ENCODE measurements at regions not wholly inside any gene's neighbourhood (a gene's known extent, or its start where the extent isn't known, plus 50 kb on each side); places are given as distances from the start of the nearest gene placed in this dataset.

- Histone ChIP-seq H3K27me3 (ENCODE audit: insufficient read depth, low read length) (no peaks in the 10 kb centered on the region), H3K36me3 (ENCODE audit: insufficient read depth, low read length) (no peaks in the 10 kb centered on the region), H3K9me3 (ENCODE audit: low read length) (no peaks in the 10 kb centered on the region), H3K4me1 (ENCODE audit: insufficient read depth, low read length) (no peaks in the 10 kb centered on the region), H2AFZ (ENCODE audit: low read depth, low read length) (no peak overlapping the region), H3K4me3 (ENCODE audit: low read length) (no peak overlapping the region)
These were observed 371.9 kb downstream of the GABRG1 start for GRCh38 chr4:45751877-45752530.

GRCh38 chr4:45750721-45751120 is 373.1 kb downstream of the GABRG1 start:
- H3K9me3 ChIP-seq (ENCODE audit: low read length), result no peaks in the 10 kb centered on the region
- no peaks in the 10 kb centered on the region for H3K27me3 ChIP-seq (ENCODE audit: insufficient read depth, low read length)
- no peak overlapping the region for H2AFZ ChIP-seq (ENCODE audit: low read depth, low read length)
- no peak overlapping the region for H3K4me3 ChIP-seq (ENCODE audit: low read length)
- H3K36me3 ChIP-seq (ENCODE audit: insufficient read depth, low read length), result no peaks in the 10 kb centered on the region
- no peaks in the 10 kb centered on the region for H3K4me1 ChIP-seq (ENCODE audit: insufficient read depth, low read length)

GRCh38 chr4:45745741-45746140 is 378.1 kb downstream of the GABRG1 start:
- Histone ChIP-seq H3K9me3 (ENCODE audit: low read length) (no peaks in the 10 kb centered on the region), H3K36me3 (ENCODE audit: insufficient read depth, low read length) (no peaks in the 10 kb centered on the region), H2AFZ (ENCODE audit: low read depth, low read length) (no peak overlapping the region), H3K4me3 (ENCODE audit: low read length) (no peak overlapping the region), H3K4me1 (ENCODE audit: insufficient read depth, low read length) (no peaks in the 10 kb centered on the region), H3K27me3 (ENCODE audit: insufficient read depth, low read length) (no peaks in the 10 kb centered on the region)

- Histone ChIP-seq H3K36me3 (ENCODE audit: insufficient read depth, low read length) (no peaks in the 10 kb centered on the region), H2AFZ (ENCODE audit: low read depth, low read length) (no peak overlapping the region), H3K4me3 (ENCODE audit: low read length) (no peak overlapping the region), H3K4me1 (ENCODE audit: insufficient read depth, low read length) (no peaks in the 10 kb centered on the region), H3K9me3 (ENCODE audit: low read length) (no peaks in the 10 kb centered on the region), H3K27me3 (ENCODE audit: insufficient read depth, low read length) (no peaks in the 10 kb centered on the region)
These were observed 382.0 kb downstream of the GABRG1 start for GRCh38 chr4:45741897-45742296.

- Histone ChIP-seq H3K36me3 (ENCODE audit: insufficient read depth, low read length) (no peaks in the 10 kb centered on the region), H3K4me3 (ENCODE audit: low read length) (no peak overlapping the region), H3K4me1 (ENCODE audit: insufficient read depth, low read length) (no peaks in the 10 kb centered on the region), H2AFZ (ENCODE audit: low read depth, low read length) (no peak overlapping the region), H3K9me3 (ENCODE audit: low read length) (no peaks in the 10 kb centered on the region), H3K27me3 (ENCODE audit: insufficient read depth, low read length) (no peaks in the 10 kb centered on the region)
These were observed 391.7 kb downstream of the GABRG1 start for GRCh38 chr4:45732161-45732560.

GRCh38 chr4:45716093-45716492 is 407.8 kb downstream of the GABRG1 start:
- Histone ChIP-seq H2AFZ (ENCODE audit: low read depth, low read length) (no peak overlapping the region), H3K4me3 (ENCODE audit: low read length) (no peak overlapping the region), H3K27me3 (ENCODE audit: insufficient read depth, low read length) (no peaks in the 10 kb centered on the region), H3K4me1 (ENCODE audit: insufficient read depth, low read length) (no peaks in the 10 kb centered on the region), H3K9me3 (ENCODE audit: low read length) (no peaks in the 10 kb centered on the region), H3K36me3 (ENCODE audit: insufficient read depth, low read length) (no peaks in the 10 kb centered on the region)

- Histone ChIP-seq H3K4me1 (ENCODE audit: insufficient read depth, low read length) (no peaks in the 10 kb centered on the region), H3K9me3 (ENCODE audit: low read length) (no peaks in the 10 kb centered on the region), H2AFZ (ENCODE audit: low read depth, low read length) (no peak overlapping the region), H3K36me3 (ENCODE audit: insufficient read depth, low read length) (no peaks in the 10 kb centered on the region), H3K27me3 (ENCODE audit: insufficient read depth, low read length) (no peaks in the 10 kb centered on the region), H3K4me3 (ENCODE audit: low read length) (no peak overlapping the region)
These were observed 409.9 kb downstream of the GABRG1 start for GRCh38 chr4:45713996-45714395.

- Histone ChIP-seq H3K4me1 (ENCODE audit: insufficient read depth, low read length) (no peaks in the 10 kb centered on the region), H3K9me3 (ENCODE audit: low read length) (no peaks in the 10 kb centered on the region), H2AFZ (ENCODE audit: low read depth, low read length) (no peak overlapping the region), H3K36me3 (ENCODE audit: insufficient read depth, low read length) (no peaks in the 10 kb centered on the region), H3K4me3 (ENCODE audit: low read length) (no peak overlapping the region), H3K27me3 (ENCODE audit: insufficient read depth, low read length) (no peaks in the 10 kb centered on the region)
These were observed 422.2 kb downstream of the GABRG1 start for GRCh38 chr4:45701621-45702020.

- Histone ChIP-seq H3K9me3 (ENCODE audit: low read length) (no peaks in the 10 kb centered on the region), H3K4me3 (ENCODE audit: low read length) (no peak overlapping the region), H3K27me3 (ENCODE audit: insufficient read depth, low read length) (no peaks in the 10 kb centered on the region), H3K4me1 (ENCODE audit: insufficient read depth, low read length) (no peaks in the 10 kb centered on the region), H2AFZ (ENCODE audit: low read depth, low read length) (no peak overlapping the region), H3K36me3 (ENCODE audit: insufficient read depth, low read length) (no peaks in the 10 kb centered on the region)
These were observed 430.1 kb downstream of the GABRG1 start for GRCh38 chr4:45693746-45694145.

GRCh38 chr4:45692131-45692735 is 431.6 kb downstream of the GABRG1 start:
- Histone ChIP-seq H3K36me3 (ENCODE audit: insufficient read depth, low read length) (no peaks in the 10 kb centered on the region), H3K27me3 (ENCODE audit: insufficient read depth, low read length) (no peaks in the 10 kb centered on the region), H3K4me1 (ENCODE audit: insufficient read depth, low read length) (no peaks in the 10 kb centered on the region), H3K9me3 (ENCODE audit: low read length) (no peaks in the 10 kb centered on the region), H3K4me3 (ENCODE audit: low read length) (no peak overlapping the region), H2AFZ (ENCODE audit: low read depth, low read length) (no peak overlapping the region)

GRCh38 chr4:45688341-45688740 is 435.5 kb downstream of the GABRG1 start:
- Histone ChIP-seq H3K36me3 (ENCODE audit: insufficient read depth, low read length) (no peaks in the 10 kb centered on the region), H3K27me3 (ENCODE audit: insufficient read depth, low read length) (no peaks in the 10 kb centered on the region), H3K4me1 (ENCODE audit: insufficient read depth, low read length) (no peaks in the 10 kb centered on the region), H3K4me3 (ENCODE audit: low read length) (no peak overlapping the region), H3K9me3 (ENCODE audit: low read length) (no peaks in the 10 kb centered on the region), H2AFZ (ENCODE audit: low read depth, low read length) (no peak overlapping the region)

- no peaks in the 10 kb centered on the region for H3K36me3 ChIP-seq (ENCODE audit: insufficient read depth, low read length)
- H3K9me3 ChIP-seq (ENCODE audit: low read length), result no peaks in the 10 kb centered on the region
- no peak overlapping the region for H3K4me3 ChIP-seq (ENCODE audit: low read length)
These were observed 444.4 kb downstream of the GABRG1 start for GRCh38 chr4:45679411-45679810.

GRCh38 chr4:45668128-45668527 is 455.7 kb downstream of the GABRG1 start:
- peaks cover 8% of the 10 kb centered on the region for H3K4me1 ChIP-seq (ENCODE audit: insufficient read depth, low read length)
- no peak overlapping the region for H3K4me3 ChIP-seq (ENCODE audit: low read length)
- H2AFZ ChIP-seq (ENCODE audit: low read depth, low read length), result no peak overlapping the region
- H3K9me3 ChIP-seq (ENCODE audit: low read length), result no peaks in the 10 kb centered on the region
- H3K27me3 ChIP-seq (ENCODE audit: insufficient read depth, low read length), result no peaks in the 10 kb centered on the region
- H3K36me3 ChIP-seq (ENCODE audit: insufficient read depth, low read length), result no peaks in the 10 kb centered on the region

More at GRCh38 chr4:45679411-45679810, 444.4 kb downstream of the GABRG1 start:
- H3K27me3 ChIP-seq (ENCODE audit: insufficient read depth, low read length), result no peaks in the 10 kb centered on the region
- H3K4me1 ChIP-seq (ENCODE audit: insufficient read depth, low read length), result no peaks in the 10 kb centered on the region
- H2AFZ ChIP-seq (ENCODE audit: low read depth, low read length), result no peak overlapping the region

- Histone ChIP-seq H2AFZ (ENCODE audit: low read depth, low read length) (no peak overlapping the region), H3K36me3 (ENCODE audit: insufficient read depth, low read length) (no peaks in the 10 kb centered on the region), H3K27me3 (ENCODE audit: insufficient read depth, low read length) (no peaks in the 10 kb centered on the region), H3K9me3 (ENCODE audit: low read length) (no peaks in the 10 kb centered on the region), H3K4me1 (ENCODE audit: insufficient read depth, low read length) (peaks cover 23% of the 10 kb centered on the region), H3K4me3 (ENCODE audit: low read length) (no peak overlapping the region)
These were observed 460.2 kb downstream of the GABRG1 start for GRCh38 chr4:45663628-45664081.
